Lung (tissue), 11 donors: ENCODE measurements at regions not wholly inside any gene's neighbourhood (a gene's known extent, or its start where the extent isn't known, plus 50 kb on each side); places are given as distances from the start of the nearest gene placed in this dataset.

ENCODE experiments used
- ATAC-seq: fragments of 200-7000 bp; cut with Tn5 transposase; one replicate; pipeline ENCODE4 v1.9.1; 2020; ENCODE audit warnings: moderate number of reproducible peaks; ENCODE audit not compliant: insufficient read depth, low FRiP score
- DNase-seq, 3 donors: peaks; one replicate each; pipeline ENCODE4 v3.0.0-alpha.2; 2013 to 2017
- H3K27ac ChIP-seq, 2 donors: one replicate each; pipeline ENCODE4 v1.5.1; 2013; ENCODE audit warnings: mild to moderate bottlenecking in 2 of 2, moderate library complexity in 2 of 2, control low read depth in 1 of 2, inconsistent platforms in 1 of 2, low read depth in 1 of 2, low read length in 1 of 2
- H3K27me3 ChIP-seq, 3 donors: one replicate each; pipeline ENCODE4 v1.5.1; 2013; ENCODE audit warnings: low read length in 2 of 3; ENCODE audit not compliant: control insufficient read depth in 3 of 3, insufficient read depth in 3 of 3
- H3K36me3 ChIP-seq, 4 donors: one replicate each; pipeline ENCODE4 v1.5.1; 2013; ENCODE audit warnings: low read length in 4 of 4, mild to moderate bottlenecking in 1 of 4, moderate library complexity in 1 of 4; ENCODE audit not compliant: control insufficient read depth in 4 of 4, insufficient read depth in 4 of 4
- H3K4me1 ChIP-seq, 5 donors: one replicate each; pipeline ENCODE4 v1.5.1; 2013; ENCODE audit warnings: low read length in 5 of 5, mild to moderate bottlenecking in 2 of 5, moderate library complexity in 1 of 5; ENCODE audit not compliant: control insufficient read depth in 5 of 5, insufficient read depth in 5 of 5
- H3K4me3 ChIP-seq: one replicate; pipeline ENCODE4 v1.5.1; 2013; ENCODE audit warnings: mild to moderate bottlenecking, control low read depth, moderate library complexity
- H3K9ac ChIP-seq, 2 donors: one replicate each; pipeline ENCODE4 v1.5.1; 2013; ENCODE audit warnings: low read length in 2 of 2, control low read depth in 1 of 2; ENCODE audit not compliant: insufficient read depth in 1 of 2
- H3K9me3 ChIP-seq, 4 donors: one replicate each; pipeline ENCODE4 v1.5.1; 2013; ENCODE audit warnings: low read length in 3 of 4, mild to moderate bottlenecking in 1 of 4, moderate library complexity in 1 of 4; ENCODE audit not compliant: control insufficient read depth in 4 of 4, insufficient read depth in 3 of 4
- CTCF ChIP-seq: IDR thresholded peaks from 2 replicates; pipeline ENCODE4 v1.5.1; 2012; ENCODE audit warnings: mild to moderate bottlenecking; ENCODE audit errors: control extremely low read depth, extremely low read depth
- WGBS, 2 donors: extraction: QIAGEN DNeasy Blood & Tissue Kit; methylation state at CpG; one replicate each; pipeline ENCODE4 v1.1.7; 2013; 5-methylcytosine and 5-hydroxymethylcytosine counted together
- donor health status: control.
- donor health status: control.
- donor health status: Bipolar disorder and iron deficiency.
- donor health status: healthy.
- donor health status: DM: yes; HTN: yes; CAD: no.

GRCh38 chr3:150357923-150358607 lies 50.0 kb upstream of the TSC22D2 start:
- Histone ChIP-seq H3K36me3 (peaks cover 0 to 3% (median 0%) of the 10 kb centered on the region in 4 donors), H3K9ac (no peak overlapping the region), H3K27ac (no peak overlapping the region), H3K9me3 (no peaks in the 10 kb centered on the region), H3K27me3 (no peaks in the 10 kb centered on the region), H3K4me3 (no peak overlapping the region), H3K4me1 (no peaks in the 10 kb centered on the region)
- no peak for TF ChIP-seq CTCF
- 90 to 93% methylated on average over 10 of the region's 10 CpGs for WGBS, 2 donors
- no peak for DNase-seq
- no peak for ATAC-seq

- no peak for TF ChIP-seq CTCF
- 87 to 89% methylated on average over 1 of the region's 1 CpG for WGBS, 2 donors
- no peaks in the 10 kb centered on the region for H3K27me3 ChIP-seq
Observed at GRCh38 chr3:150357140-150357539, 51.0 kb upstream of the TSC22D2 start.

GRCh38 chr3:150355574-150355973 lies 52.5 kb upstream of the TSC22D2 start:
- 58 to 86% methylated on average over 1 of the region's 1 CpG for WGBS, 2 donors
- no peak overlapping the region for H3K4me3 ChIP-seq
- H3K36me3 ChIP-seq: no peaks in the 10 kb centered on the region
- no peak overlapping the region for H3K9ac ChIP-seq
- no peaks in the 10 kb centered on the region for H3K9me3 ChIP-seq
- ATAC-seq (no peak), DNase-seq (no peak)
- no peaks in the 10 kb centered on the region for H3K4me1 ChIP-seq
- no peak overlapping the region for H3K27ac ChIP-seq
- TF ChIP-seq CTCF: no peak
- no peaks in the 10 kb centered on the region for H3K27me3 ChIP-seq

More at GRCh38 chr3:150357140-150357539, 51.0 kb upstream of the TSC22D2 start:
- Histone ChIP-seq H3K9ac (no peak overlapping the region), H3K9me3 (no peaks in the 10 kb centered on the region), H3K36me3 (peaks cover 0 to 3% (median 0%) of the 10 kb centered on the region in 4 donors), H3K27ac (no peak overlapping the region), H3K4me3 (no peak overlapping the region), H3K4me1 (no peaks in the 10 kb centered on the region)
- ATAC-seq: no peak
- no peak for DNase-seq

- Histone ChIP-seq H3K9me3 (no peaks in the 10 kb centered on the region), H3K27me3 (no peaks in the 10 kb centered on the region), H3K9ac (no peak overlapping the region), H3K4me3 (no peak overlapping the region), H3K27ac (no peak overlapping the region), H3K4me1 (peaks cover 0 to 3% (median 0%) of the 10 kb centered on the region in 5 donors), H3K36me3 (no peaks in the 10 kb centered on the region)
- ATAC-seq: no peak
- DNase-seq: no peak
- WGBS, 2 donors: 82 to 99% methylated on average over 4 of the region's 4 CpGs
- no peak for TF ChIP-seq CTCF
Observed at GRCh38 chr3:150352931-150353330, 55.2 kb upstream of the TSC22D2 start.
